NCI-H1694 (cell line): ENCODE measurements at regions not wholly inside any gene's neighbourhood (a gene's known extent, or its start where the extent isn't known, plus 50 kb on each side); places are given as distances from the start of the nearest gene placed in this dataset.

Experiments used
- DNase-seq: peaks from one replicate; lab custom pipeline; 2025; lab: John Stamatoyannopoulos, UW

DNA sequence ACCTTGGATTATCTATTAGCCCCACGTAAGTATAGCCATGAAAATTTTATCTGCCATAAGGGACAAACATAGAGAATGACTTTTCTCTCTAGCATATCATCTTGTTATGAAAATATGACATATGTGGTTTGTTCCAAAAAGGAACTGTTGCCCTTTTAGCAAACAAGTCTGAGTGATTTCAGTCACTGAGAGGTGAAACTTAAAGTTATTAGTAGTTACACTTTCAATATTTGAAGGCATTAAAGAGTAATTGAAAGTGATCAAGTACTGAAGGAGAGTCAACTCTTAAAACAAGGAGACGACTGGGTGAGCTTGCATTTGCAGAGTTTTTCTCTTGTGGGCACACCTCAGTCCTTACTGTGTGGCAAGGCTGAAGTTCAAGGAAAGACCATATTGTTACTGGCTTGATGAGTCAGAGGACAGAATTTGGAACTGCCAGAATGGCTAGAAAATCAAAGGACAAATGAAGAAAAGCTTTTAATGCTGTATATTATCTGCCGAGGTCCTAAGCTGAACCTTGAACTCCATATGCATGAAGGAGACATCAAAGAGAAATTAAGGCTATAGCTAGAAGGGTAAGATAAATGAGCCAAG is 205.1 kb upstream of the EMCN start:
- no peak for DNase-seq

DNA sequence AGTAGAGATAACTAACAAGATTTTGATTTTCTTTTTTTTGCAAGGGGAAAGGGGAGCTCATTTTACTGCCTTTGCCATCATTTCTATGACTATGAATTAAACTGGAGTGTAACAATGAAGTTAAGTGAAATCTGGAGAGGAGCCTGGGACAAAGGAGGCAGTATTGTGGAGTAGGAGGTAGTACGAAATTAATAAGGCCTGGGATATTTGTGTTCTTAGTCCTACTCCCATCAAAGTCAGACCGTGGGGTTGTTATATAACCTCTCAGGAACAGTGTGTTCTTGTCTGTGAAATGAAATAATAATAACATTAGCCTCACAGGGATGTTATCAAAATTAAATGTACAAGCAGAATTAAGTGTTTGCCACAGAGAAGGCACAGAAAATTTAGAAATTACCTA is 204.3 kb upstream of the EMCN start:
- no peak for DNase-seq

DNA sequence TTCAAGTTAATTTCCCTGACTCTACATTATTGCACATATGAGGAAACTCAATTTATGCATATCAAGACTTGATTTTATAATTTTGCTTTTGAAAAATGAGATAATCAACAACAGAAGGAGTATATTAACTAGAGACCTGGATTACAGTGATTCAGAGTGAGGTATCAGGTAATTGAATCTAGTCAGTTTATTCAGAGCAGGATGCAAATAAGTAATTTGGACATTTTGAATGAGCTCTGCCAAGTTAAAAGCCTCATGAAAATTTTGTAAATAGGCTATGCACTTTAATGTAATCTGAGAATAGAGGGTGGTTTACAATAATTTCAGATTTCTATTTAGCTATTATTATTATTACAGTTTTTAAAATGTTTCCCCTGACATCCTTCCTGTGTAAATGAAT is 203.7 kb upstream of the EMCN start:
- DNase-seq: no peak

DNA sequence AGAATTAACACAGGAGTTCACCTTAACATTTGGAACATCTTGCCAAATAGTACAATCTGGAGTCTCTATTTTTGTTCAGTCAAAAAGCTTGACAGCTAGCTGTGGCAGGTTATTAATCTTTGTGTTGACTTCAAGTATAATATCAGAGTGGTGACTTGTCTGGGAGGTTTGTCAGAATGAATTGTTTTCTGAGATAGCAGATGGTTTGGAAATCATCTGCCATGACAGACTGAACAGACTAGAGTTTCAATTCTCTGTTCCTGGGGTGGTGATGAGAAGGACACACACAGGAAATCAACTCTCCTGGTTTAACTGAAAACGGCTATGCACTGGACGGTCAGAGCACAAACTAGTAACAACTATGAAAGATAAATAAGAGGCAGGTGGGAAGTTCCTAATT is 203.3 kb upstream of the EMCN start:
- peak; percentile 2 for DNase-seq

DNA sequence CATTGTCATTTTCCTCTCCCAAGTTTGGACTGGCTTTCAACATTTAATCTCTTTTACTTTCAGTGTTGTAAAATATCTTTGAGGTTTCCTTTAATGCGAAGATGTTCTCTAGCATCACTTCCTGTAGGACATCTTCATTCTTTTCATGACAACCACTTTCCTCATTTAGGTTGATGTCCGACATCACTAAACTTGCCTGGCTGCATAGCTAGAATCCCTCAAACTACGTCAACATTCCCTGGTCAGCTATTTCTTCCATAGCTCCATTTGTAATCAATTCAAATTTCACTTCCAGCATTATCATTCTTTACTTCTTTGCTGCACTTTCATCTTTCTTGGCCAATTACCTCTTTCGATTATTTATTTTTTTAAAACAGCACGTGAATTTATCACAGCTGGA is 198.6 kb upstream of the EMCN start:
- DNase-seq: no peak

DNA sequence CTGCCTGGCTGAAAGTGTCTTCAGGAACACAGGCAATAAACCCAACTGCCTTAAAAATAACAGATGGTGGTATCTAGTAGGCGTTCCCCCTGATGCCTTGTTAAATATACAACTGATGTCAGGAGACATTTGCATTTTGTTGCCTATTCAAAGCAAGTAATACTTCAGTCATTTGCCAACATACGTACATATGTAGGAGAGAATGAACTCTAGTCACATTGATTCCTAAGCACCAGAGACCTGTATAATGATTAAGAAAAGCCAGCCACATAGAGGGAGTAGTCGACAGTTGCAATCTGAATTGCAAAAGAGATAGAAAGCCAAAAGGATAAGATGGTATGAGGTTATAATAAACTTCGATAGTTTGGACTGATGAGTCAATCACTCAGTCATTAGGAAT is 191.0 kb upstream of the EMCN start:
- peak; percentile 50 for DNase-seq

DNA sequence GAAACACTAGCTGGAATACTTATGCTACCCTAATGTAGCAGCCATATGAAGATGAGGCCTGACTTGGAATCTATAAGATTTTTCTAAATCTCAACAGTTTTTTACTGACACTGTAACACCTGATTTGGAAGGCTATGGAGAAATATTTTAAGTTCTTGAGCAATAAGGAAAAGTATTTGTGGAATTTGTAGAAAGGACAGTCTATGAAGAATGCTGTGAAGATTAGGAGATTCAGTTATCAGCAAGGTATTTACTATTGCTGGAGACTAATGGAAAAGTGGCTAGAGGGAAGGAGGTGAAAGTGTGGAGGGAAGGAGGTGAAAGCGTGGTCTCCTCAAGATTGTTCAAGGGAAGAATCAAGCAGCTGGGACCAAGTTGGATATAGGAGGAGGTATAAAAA is 190.0 kb upstream of the EMCN start:
- DNase-seq: no peak

DNA sequence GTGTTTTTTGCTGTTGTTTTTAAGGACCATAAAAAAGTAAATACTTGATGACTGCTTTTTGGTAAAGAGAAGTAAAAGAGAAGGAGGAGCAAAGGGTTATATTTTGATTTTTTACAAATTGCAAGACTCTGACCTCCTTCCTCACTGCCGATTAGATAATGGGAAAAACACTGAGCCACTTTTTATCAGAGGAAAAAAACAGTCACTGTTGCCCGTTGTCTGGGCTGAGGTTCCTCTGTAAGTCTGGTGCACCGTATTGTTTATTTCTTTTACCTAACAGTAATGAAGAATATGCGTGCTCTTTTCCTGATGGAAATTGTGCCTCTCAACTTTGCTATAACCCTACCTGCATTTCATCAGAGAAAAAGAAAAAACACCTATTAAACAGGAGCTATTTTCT is 178.7 kb upstream of the EMCN start:
- no peak for DNase-seq

DNA sequence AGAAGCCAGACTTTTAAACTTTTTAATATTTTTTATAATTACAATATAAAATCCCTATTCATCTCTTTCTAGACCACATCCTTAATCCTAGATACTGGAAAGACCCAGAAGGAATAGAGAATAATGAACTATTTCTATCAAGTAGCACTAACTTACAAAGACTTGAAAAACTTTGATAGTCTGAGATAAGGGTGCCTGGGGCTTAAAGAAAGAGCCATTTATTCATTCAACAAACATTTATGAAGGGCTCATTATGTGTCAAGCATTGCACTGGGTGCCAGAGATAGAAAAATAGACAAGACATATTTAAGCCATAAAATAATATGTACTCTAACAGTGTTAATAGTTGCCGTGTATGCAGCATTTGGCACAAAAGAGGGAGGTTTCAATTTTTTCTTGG is 178.0 kb upstream of the EMCN start:
- DNase-seq: no peak

DNA sequence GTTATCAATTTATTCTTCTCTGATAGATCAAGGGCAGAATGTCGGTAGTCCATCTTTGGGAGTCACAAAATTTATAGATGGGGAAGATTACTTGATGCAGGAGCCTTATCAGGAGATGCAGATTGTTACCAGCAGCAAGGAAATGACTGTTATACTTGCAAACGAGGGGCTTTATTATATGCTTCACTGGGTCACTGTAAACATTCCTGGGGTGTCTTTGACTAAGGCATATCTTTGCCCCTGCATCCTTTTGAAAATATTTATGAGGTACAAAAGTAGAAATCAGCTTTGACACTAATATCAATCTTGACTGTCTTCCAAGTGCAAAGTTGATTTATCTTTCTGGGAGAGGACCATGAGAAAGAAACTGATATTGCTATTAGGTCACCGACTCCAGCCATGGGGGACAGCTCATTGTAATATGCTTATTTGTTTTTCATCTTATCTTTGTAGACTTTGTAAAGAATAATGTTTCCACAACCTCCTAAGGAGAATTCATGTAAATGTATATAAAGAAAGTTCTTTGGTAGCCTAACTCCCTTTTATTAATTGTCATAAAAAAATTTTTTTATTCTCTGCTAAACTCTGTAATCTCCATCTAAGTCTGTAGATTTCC is 177.3 kb upstream of the EMCN start:
- DNase-seq: no peak

DNA sequence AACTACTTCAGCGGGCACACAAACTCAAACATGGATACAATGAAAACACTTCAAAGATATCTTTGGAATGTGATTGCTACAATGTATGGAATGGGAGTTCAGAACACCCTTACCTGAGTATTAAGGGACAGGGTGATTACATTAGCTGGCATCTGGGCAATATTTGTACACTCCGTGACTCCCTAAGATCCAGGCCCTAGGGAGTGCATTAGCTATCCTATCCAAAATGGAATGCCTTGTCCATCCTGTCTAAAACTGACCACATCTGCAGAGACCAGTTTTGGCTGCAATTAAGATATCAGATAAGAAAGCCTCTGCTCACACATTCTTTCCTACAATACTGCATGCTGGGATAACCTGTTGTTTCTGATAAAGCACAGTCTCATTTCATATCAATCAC is 176.6 kb upstream of the EMCN start:
- no peak for DNase-seq

DNA sequence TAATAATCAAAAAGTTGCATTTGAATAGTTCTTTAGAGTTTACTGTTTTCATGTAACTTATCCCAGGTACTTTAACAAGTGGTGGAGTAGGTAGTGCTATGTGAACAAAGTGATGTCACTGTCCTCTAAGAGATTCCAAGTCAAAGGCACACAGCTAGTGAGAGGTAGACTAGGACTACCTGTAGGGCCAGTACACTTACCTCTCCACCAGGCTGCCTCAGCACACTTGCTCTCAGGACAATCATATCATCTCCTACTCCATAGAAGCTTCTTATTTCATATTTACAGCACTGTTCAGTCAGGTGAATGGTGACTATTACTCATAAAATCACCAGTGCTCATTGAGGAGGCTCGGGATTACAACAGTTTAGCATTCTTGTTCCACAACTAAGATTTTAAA is 173.0 kb upstream of the EMCN start:
- DNase-seq: no peak

DNA sequence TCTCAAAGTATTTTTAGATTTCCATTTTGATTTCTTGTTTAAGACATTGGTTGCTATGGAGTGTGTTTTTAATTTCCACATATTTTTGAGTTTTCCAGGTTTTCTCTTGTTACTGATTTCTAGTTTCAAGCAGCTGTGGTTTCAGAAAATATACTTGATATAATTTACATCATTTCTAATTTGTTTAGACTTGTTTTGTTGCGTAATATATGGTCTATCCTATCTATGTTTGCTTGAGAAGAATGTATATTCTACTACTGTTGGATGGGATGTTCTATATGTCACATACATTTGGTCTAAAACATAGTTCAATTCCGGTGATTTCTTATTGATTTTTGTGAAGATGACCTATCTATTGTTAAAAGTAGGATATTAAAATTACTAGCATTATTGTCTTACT is 170.5 kb upstream of the EMCN start:
- DNase-seq: no peak

DNA sequence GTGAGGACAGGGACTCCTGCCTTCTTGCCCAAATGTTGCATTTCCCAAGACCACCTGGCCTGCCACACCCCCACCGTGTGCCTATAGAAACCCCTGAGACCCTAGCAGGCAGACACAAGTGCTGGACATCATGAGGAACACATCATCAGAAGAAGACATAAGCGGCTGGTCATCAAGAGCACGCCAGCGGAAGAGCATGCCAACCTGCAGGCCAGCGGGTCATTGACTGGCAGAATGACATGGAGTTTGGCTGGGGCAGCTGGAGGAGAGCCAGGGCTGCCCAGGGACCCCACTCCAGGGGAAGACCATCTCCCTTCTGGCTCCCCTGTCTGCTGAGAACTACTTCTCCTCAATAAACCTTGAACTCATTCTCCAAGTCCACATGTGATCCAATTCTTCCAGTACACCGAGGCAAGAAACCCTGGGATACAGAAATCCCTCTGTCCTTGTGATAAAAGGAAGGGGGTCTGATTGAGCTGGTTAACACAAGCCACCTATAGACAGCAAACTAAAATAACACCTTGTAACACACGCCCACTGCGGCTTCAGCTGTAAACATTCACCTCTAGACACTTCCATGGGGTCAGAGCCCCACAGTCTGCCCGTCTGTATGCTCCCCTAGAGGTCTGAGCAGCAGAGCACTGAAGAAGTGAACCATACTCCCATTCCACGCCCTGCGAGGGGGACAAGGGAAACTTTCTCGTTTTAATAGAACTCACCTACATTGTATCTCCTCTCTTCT is 164.8 kb upstream of the EMCN start:
- DNase-seq: no peak

DNA sequence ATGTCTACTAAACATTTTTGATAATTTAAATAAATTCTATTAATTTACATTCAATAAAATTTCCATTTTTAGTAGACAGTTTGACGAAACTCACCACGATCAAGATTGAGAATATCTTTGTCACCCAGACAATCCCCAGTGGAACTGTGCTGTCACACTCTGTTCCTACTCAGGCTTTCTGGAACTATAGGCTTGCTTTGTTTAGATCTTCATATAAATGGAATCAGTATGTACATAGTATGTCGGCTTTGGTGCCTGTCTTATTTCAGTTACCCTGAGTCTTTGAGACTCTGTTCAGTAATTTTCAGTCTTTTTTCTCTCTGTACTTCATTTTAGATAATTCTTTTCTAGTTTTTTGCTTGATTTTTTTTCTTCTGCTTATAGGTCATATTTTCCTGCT is 163.5 kb upstream of the EMCN start:
- DNase-seq: no peak

DNA sequence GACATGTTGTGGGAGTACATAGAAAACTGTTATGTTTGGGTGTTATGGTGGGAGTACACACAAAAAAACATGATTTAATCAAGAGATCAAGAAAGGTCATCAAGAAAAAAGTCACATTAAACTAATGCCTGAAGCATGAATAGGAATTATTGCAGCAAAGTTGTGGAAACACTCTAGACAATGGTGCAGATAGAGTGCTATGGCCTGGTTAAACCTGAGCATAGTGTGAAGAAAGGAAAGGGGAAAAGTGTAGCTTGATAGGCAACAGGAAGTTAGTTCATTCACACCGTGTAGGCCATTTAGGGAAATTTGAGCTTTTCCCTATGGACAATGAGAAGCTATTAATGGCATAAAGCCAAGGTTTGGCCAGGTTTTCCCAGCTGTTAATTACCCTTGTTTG is 162.1 kb upstream of the EMCN start:
- DNase-seq: no peak

DNA sequence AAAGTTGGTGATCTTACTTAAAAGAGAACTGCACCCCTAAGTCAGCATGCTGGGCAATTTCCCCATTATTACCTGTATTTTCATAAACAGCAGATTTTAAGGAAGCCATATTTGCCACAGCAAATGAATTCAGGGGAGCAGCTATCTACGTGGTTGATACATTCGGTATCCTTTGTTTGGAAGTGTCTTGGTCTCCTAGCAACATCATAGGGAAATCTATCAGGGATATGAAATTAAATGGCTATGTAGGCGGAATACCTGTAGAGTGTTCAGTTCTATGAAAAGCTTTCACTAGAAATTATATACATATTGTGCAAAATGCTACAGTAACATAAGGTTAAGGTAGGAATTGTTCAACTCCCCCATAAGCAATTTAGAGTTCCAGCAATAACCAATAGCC is 157.2 kb upstream of the EMCN start:
- no peak for DNase-seq

DNA sequence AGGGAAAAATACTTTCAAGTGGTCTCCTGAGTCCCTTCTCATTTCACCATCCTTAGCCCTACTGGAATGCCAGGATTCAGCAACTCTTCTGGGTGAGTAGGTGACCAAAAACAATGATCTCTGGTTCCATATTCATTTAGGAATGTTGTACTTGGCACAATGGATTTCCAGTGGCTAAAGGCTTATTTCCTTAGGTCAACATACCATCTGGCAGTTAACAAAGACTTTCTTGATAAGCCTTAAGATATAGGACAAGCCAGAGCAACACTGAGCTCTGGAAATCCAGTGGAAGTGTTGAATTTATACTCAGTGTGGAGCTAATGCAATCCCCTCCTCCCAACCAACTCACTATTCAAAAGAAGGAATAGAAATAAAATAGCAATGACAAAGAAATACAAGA is 139.4 kb upstream of the EMCN start:
- no peak for DNase-seq

DNA sequence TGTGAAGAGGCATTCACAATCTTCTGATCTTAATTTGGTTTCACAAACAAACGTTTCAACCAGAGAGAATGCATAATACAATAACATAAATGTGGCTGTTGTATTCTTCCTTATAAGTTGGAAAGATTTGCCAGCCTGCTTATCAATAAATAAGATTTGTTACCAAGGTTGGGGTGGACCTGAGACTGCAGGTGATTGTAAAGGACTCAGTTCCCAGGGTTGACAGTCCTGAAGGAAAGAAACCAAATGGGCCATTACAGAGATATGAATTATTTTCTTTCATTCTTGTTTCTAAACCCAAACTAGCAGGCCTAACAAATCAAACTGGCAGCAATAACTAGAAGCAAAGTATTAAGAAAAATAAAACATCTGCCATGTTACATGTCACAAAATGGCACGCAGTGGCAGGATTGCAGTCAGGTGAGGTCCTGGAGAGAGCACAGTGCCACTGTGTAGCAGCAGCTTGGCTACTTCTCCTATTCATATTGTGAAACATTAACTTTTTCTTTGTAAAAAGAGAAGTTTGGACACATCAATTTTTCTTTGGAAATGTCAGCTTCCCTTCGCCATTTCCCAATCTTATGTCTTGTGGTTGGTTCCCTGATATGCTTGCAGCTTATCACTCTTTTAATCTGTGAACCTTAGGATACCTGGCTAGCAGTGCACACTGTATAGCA is 133.8 kb upstream of the EMCN start:
- no peak for DNase-seq

DNA sequence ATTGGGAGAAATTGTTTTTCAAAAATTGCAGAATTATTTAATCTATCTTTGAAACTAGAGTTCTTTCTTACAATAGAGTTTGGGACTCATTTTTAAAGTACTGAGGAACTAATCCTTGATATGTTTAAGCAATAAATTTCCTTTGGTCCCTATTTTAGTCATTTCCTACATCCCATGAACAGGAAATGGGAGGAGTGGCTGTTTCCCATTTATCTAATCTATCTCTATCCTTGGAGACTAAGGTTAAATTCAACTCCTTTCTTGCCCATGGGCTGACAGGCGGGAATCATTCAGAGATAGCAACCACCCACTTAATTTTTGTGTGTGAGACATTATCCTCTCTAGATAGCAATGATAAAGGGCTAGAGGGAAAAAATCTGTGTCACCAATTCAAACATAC is 131.6 kb upstream of the EMCN start:
- no peak for DNase-seq

DNA sequence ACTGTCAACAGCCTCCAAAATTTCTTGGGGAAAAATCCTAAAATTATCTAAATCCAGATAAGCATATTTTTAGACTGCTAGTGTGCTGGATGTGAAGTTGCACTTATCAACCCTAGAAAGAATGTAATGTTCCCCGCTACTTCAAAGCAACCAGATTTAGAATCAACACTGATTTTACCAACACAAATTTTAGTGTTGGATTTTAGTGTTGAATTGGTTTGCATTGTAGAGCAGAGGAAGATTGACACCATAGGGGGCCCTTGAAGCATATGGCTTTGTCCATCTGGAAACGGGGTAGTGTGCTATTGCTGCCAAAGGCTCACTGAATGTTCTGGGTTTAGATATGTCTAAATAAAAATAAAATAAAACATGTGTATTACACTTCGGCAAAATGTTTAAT is 126.3 kb upstream of the EMCN start:
- peak; percentile 63 for DNase-seq

DNA sequence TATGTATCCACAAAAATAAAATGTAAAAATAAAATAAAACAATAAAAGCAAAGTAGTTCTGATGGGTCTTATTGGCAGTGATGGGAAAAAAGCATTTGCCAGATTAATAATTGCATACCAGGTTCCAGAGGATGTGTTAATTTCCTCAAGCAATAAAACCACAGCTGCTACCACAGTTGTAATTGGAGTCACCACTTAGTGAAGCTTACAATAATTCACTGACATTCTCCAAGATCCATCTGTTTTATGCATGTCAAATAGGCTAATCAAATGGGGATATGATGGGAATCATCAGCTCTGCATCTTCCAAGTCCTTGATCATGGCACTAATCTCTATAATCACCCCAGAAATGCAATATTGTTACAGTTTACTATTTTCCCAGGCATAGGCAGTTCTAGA is 123.5 kb upstream of the EMCN start:
- DNase-seq: peak; percentile 75

DNA sequence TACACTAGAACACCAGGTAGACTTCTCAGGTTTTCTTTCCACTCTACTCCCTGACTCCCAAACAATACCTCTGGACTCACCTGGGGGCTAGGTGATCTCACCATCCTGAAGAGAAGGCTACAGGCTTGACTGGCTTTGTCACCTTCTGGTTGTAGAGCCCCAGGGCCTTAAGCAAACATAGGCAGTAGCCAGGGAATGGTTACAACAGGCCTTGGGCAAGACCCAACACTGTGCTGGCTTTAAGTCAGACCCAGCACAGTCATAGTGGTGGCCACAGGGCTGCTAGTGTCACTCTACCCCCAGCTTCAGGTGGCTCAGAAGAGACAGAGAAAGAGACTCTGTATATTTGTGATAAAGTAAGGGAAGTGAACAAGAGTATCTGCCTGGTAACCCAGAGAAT is 118.1 kb upstream of the EMCN start:
- DNase-seq: no peak
